SH-SY5Y (cell line): ENCODE measurements at regions not wholly inside any gene's neighbourhood (a gene's known extent, or its start where the extent isn't known, plus 50 kb on each side); places are given as distances from the start of the nearest gene placed in this dataset.

Source experiments
- GATA2 ChIP-seq: IDR thresholded peaks from 2 replicates; pipeline ENCODE4 v1.6.1; 2011; ENCODE audit warnings: mild to moderate bottlenecking, low read depth, low read length
- GATA3 ChIP-seq: IDR thresholded peaks from 2 replicates; pipeline ENCODE4 v1.6.1; 2011; ENCODE audit warnings: low read depth, mild to moderate bottlenecking, low read length, moderate library complexity

- TF ChIP-seq GATA3 (no peak), GATA2 (no peak)
Measured at GRCh38 chr4:110753466-110753865, 130.6 kb upstream of the PITX2 start.
